ENCODE measurements at regions not wholly inside any gene's neighbourhood (a gene's known extent, or its start where the extent isn't known, plus 50 kb on each side); places are given as distances from the start of the nearest gene placed in this dataset.

- no peak for TF ChIP-seq CTCF (IDR thresholded peaks at IDR 0.05; ENCODE audit: control insufficient read depth, insufficient read depth, low read depth, low read length, missing control alignments)
- no peak for DNase-seq (ENCODE audit: low read depth)
- H3K4me3 ChIP-seq (ENCODE audit: control insufficient read depth, low read depth, low read length): no peak overlapping the region
These were observed 109.5 kb downstream of the MAIP1 start for GRCh38 chr2:200064879-200065278.

- TF ChIP-seq CTCF (IDR thresholded peaks at IDR 0.05; ENCODE audit: control insufficient read depth, insufficient read depth, low read depth, low read length, missing control alignments): no peak
- no peak overlapping the region for H3K4me3 ChIP-seq (ENCODE audit: control insufficient read depth, low read depth, low read length)
- DNase-seq (ENCODE audit: low read depth): no peak
These were observed 110.1 kb downstream of the MAIP1 start for GRCh38 chr2:200065477-200065876.

GRCh38 chr2:200066417-200066816, 111.0 kb downstream of the MAIP1 start:
- no peak for DNase-seq (ENCODE audit: low read depth)
- TF ChIP-seq CTCF (IDR thresholded peaks at IDR 0.05; ENCODE audit: control insufficient read depth, insufficient read depth, low read depth, low read length, missing control alignments): no peak
- no peak overlapping the region for H3K4me3 ChIP-seq (ENCODE audit: control insufficient read depth, low read depth, low read length)

GRCh38 chr2:200068642-200069041, 113.3 kb downstream of the MAIP1 start:
- no peak overlapping the region for H3K4me3 ChIP-seq (ENCODE audit: control insufficient read depth, low read depth, low read length)
- no peak for TF ChIP-seq CTCF (IDR thresholded peaks at IDR 0.05; ENCODE audit: control insufficient read depth, insufficient read depth, low read depth, low read length, missing control alignments)
- no peak for DNase-seq (ENCODE audit: low read depth)

- no peak overlapping the region for H3K4me3 ChIP-seq (ENCODE audit: control insufficient read depth, low read depth, low read length)
- no peak for TF ChIP-seq CTCF (IDR thresholded peaks at IDR 0.05; ENCODE audit: control insufficient read depth, insufficient read depth, low read depth, low read length, missing control alignments)
- peak; percentile 39 for DNase-seq (ENCODE audit: low read depth)
These were observed 121.8 kb downstream of the MAIP1 start for GRCh38 chr2:200077210-200077650.

- H3K4me3 ChIP-seq (ENCODE audit: control insufficient read depth, low read depth, low read length): no peak overlapping the region
- TF ChIP-seq CTCF (IDR thresholded peaks at IDR 0.05; ENCODE audit: control insufficient read depth, insufficient read depth, low read depth, low read length, missing control alignments): no peak
- DNase-seq (ENCODE audit: low read depth): no peak
These were observed 122.5 kb downstream of the MAIP1 start for GRCh38 chr2:200077838-200078237.

- no peak for TF ChIP-seq CTCF (IDR thresholded peaks at IDR 0.05; ENCODE audit: control insufficient read depth, insufficient read depth, low read depth, low read length, missing control alignments)
- DNase-seq (ENCODE audit: low read depth): no peak
- H3K4me3 ChIP-seq (ENCODE audit: control insufficient read depth, low read depth, low read length): no peak overlapping the region
These were observed 124.0 kb downstream of the MAIP1 start for GRCh38 chr2:200079356-200079755.

Data from AG09309 (cell line).